CD4-positive, alpha-beta T cell treated with Interleukin-17A for 4 hours (primary cell): ENCODE measurements at regions not wholly inside any gene's neighbourhood (a gene's known extent, or its start where the extent isn't known, plus 50 kb on each side); places are given as distances from the start of the nearest gene placed in this dataset.
A peak's percentile ranks its signal among the peaks of the same experiment; 100 is the strongest.
"Not testable (repeated sequence)": the region's sequence is repeated elsewhere in the genome, so short reads cannot be mapped to it uniquely, and the experiment has no call there.

Experiments
- DNase-seq: peaks from one replicate; pipeline ENCODE4 v3.0.0-alpha.2; 2020; ENCODE audit warnings: mixed read lengths

GRCh38 chr17:21470422-21470821 lies 94.3 kb downstream of the KCNJ12 start:
- DNase-seq = not testable (repeated sequence)

GRCh38 chr17:21470861-21471260 lies 94.7 kb downstream of the KCNJ12 start:
- DNase-seq = no peak

GRCh38 chr17:21474815-21475214 lies 98.7 kb downstream of the KCNJ12 start:
- no peak for DNase-seq

GRCh38 chr17:21475571-21475970 lies 99.4 kb downstream of the KCNJ12 start:
- no peak for DNase-seq

GRCh38 chr17:21476867-21477266 lies 100.7 kb downstream of the KCNJ12 start:
- DNase-seq = no peak

- DNase-seq = no peak
These were observed 106.2 kb downstream of the KCNJ12 start for GRCh38 chr17:21482189-21482865.

GRCh38 chr17:21488043-21488442 lies 111.9 kb downstream of the KCNJ12 start:
- DNase-seq = not testable (repeated sequence)

- no peak for DNase-seq
These were observed 117.8 kb downstream of the KCNJ12 start for GRCh38 chr17:21493993-21494392.

GRCh38 chr17:21495281-21495680 lies 119.1 kb downstream of the KCNJ12 start:
- no peak for DNase-seq

GRCh38 chr17:21500064-21500463 lies 123.9 kb downstream of the KCNJ12 start:
- DNase-seq = no peak

GRCh38 chr17:21501927-21502700 lies 126.0 kb downstream of the KCNJ12 start:
- not testable (repeated sequence) for DNase-seq

- no peak for DNase-seq
These were observed 130.0 kb downstream of the KCNJ12 start for GRCh38 chr17:21505819-21506815.

- not testable (repeated sequence) for DNase-seq
These were observed 131.6 kb downstream of the KCNJ12 start for GRCh38 chr17:21507806-21508205.

GRCh38 chr17:21508211-21508610 lies 132.1 kb downstream of the KCNJ12 start:
- DNase-seq = no peak

GRCh38 chr17:21509356-21509755 lies 133.2 kb downstream of the KCNJ12 start:
- DNase-seq = not testable (repeated sequence)

- no peak for DNase-seq
These were observed 134.7 kb downstream of the KCNJ12 start for GRCh38 chr17:21510686-21511362.

- DNase-seq = peak; percentile 76
These were observed 135.4 kb downstream of the KCNJ12 start for GRCh38 chr17:21511363-21512195.

GRCh38 chr17:21512307-21513011 lies 136.3 kb downstream of the KCNJ12 start:
- DNase-seq = no peak

GRCh38 chr17:21513012-21513570 lies 136.9 kb downstream of the KCNJ12 start:
- peak; percentile 84 for DNase-seq

GRCh38 chr17:21514567-21514966 lies 138.4 kb downstream of the KCNJ12 start:
- not testable (repeated sequence) for DNase-seq
